Calu3 (cell line): ENCODE measurements at regions not wholly inside any gene's neighbourhood (a gene's known extent, or its start where the extent isn't known, plus 50 kb on each side); places are given as distances from the start of the nearest gene placed in this dataset.

ENCODE experiments used
- BruUV-seq: library from RNA; stranded (reverse); fragments of 400-500 nt; replicated peaks from 2 replicates; lab custom pipeline; 2021; lab: Mats Ljungman, UMichigan
- CTCF ChIA-PET: fragments of 300-600 bp; sonication (Branson Sonifier 250); formaldehyde crosslinking; loops from one replicate; lab custom pipeline; 2022; ENCODE audit warnings: antibody characterized with exemption; lab: Charles Lee
- DNase-seq: peaks from one replicate; pipeline ENCODE4 v3.0.0; 2022
- H3K27ac Mint-ChIP-seq: one replicate; pipeline ENCODE4 v1.8.0; 2022; ENCODE audit warnings: mixed read lengths; ENCODE audit not compliant: unreplicated experiment
- H3K27me3 Mint-ChIP-seq: one replicate; pipeline ENCODE4 v1.8.0; 2022; ENCODE audit warnings: mixed read lengths; ENCODE audit not compliant: unreplicated experiment
- H3K36me3 Mint-ChIP-seq: one replicate; pipeline ENCODE4 v1.8.0; 2022; ENCODE audit warnings: mild to moderate bottlenecking, moderate library complexity, mixed read lengths; ENCODE audit not compliant: insufficient read depth, unreplicated experiment
- H3K4me1 Mint-ChIP-seq: one replicate; pipeline ENCODE4 v1.8.0; 2022; ENCODE audit warnings: mild to moderate bottlenecking, low read depth, mixed read lengths; ENCODE audit not compliant: unreplicated experiment
- H3K4me3 Mint-ChIP-seq: one replicate; pipeline ENCODE4 v1.8.0; 2022; ENCODE audit warnings: mild to moderate bottlenecking, low read depth, moderate library complexity, mixed read lengths; ENCODE audit not compliant: unreplicated experiment
- H3K9me3 Mint-ChIP-seq: one replicate; pipeline ENCODE4 v1.8.0; 2022; ENCODE audit warnings: low read depth, mixed read lengths; ENCODE audit not compliant: unreplicated experiment
- CTCF ChIP-seq: fragments of 200-600 bp; IDR thresholded peaks from one replicate; pipeline ENCODE4 v1.8.0; 2022; ENCODE audit warnings: antibody characterized with exemption; ENCODE audit not compliant: unreplicated experiment
- intact Hi-C: fragments of 100-400 bp; cut with micrococcal nuclease; formaldehyde crosslinking; loops from one replicate; pipeline ENCODE4 v1.10.0; 2022; ENCODE audit not compliant: unreplicated experiment

- intact Hi-C loops: no loop called here
- H3K27ac Mint-ChIP-seq: no peak overlapping the region
- no peak overlapping the region for H3K4me3 Mint-ChIP-seq
- no peak for DNase-seq
- no TSS peak for BruUV-seq
- H3K9me3 Mint-ChIP-seq: peaks cover 13% of the 10 kb centered on the region
- no peaks in the 10 kb centered on the region for H3K27me3 Mint-ChIP-seq
- no peaks in the 10 kb centered on the region for H3K36me3 Mint-ChIP-seq
- H3K4me1 Mint-ChIP-seq: no peaks in the 10 kb centered on the region
- TF ChIP-seq CTCF: no peak
- CTCF ChIA-PET: no interaction called here
Observed at GRCh38 chr2:236862961-236863728, 222.5 kb upstream of the COPS8 start.

GRCh38 chr2:236863729-236864126 lies 222.0 kb upstream of the COPS8 start:
- no peak for DNase-seq

GRCh38 chr2:236865052-236865451 lies 220.6 kb upstream of the COPS8 start:
- no peak overlapping the region for H3K4me3 Mint-ChIP-seq
- no peak for DNase-seq
- CTCF ChIA-PET: interaction anchor here (0.7 kb wide), 1 partner anchor 67 kb away, joined by 4 read pairs; no protein-coding TSS in a partner anchor
- no peaks in the 10 kb centered on the region for H3K36me3 Mint-ChIP-seq
- no peaks in the 10 kb centered on the region for H3K4me1 Mint-ChIP-seq
- H3K9me3 Mint-ChIP-seq: peaks cover 13% of the 10 kb centered on the region
- no peak overlapping the region for H3K27ac Mint-ChIP-seq
- no TSS peak for BruUV-seq
- intact Hi-C loops: no loop called here
- no peak for TF ChIP-seq CTCF
- no peaks in the 10 kb centered on the region for H3K27me3 Mint-ChIP-seq

More at GRCh38 chr2:236863729-236864126, 222.0 kb upstream of the COPS8 start:
- Mint-ChIP-seq H3K27ac (no peak overlapping the region), H3K36me3 (no peaks in the 10 kb centered on the region), H3K9me3 (peaks cover 13% of the 10 kb centered on the region), H3K4me1 (no peaks in the 10 kb centered on the region), H3K4me3 (no peak overlapping the region), H3K27me3 (no peaks in the 10 kb centered on the region)
- BruUV-seq: no TSS peak
- CTCF ChIA-PET: no interaction called here
- TF ChIP-seq CTCF: no peak
- intact Hi-C loops: no loop called here

GRCh38 chr2:236866542-236867340 lies 218.9 kb upstream of the COPS8 start:
- BruUV-seq: no TSS peak
- no peak for DNase-seq
- no peak overlapping the region for H3K4me3 Mint-ChIP-seq
- no peaks in the 10 kb centered on the region for H3K36me3 Mint-ChIP-seq
- CTCF ChIA-PET: no interaction called here
- no peaks in the 10 kb centered on the region for H3K27me3 Mint-ChIP-seq
- H3K9me3 Mint-ChIP-seq: peaks cover 13% of the 10 kb centered on the region
- H3K4me1 Mint-ChIP-seq: peaks cover 9% of the 10 kb centered on the region
- no peak overlapping the region for H3K27ac Mint-ChIP-seq
- intact Hi-C loops: no loop called here
- no peak for TF ChIP-seq CTCF
